GM12892 (cell line): ENCODE measurements at regions not wholly inside any gene's neighbourhood (a gene's known extent, or its start where the extent isn't known, plus 50 kb on each side); places are given as distances from the start of the nearest gene placed in this dataset.

Experiments
- POLR2AphosphoS5 ChIP-seq: IDR thresholded peaks from 2 replicates; pipeline ENCODE4 v1.6.1; 2011; ENCODE audit warnings: low read depth, low read length, control low read depth
- TAF1 ChIP-seq: IDR thresholded peaks from 2 replicates; pipeline ENCODE4 v1.6.1; 2011; ENCODE audit warnings: low read depth, mild to moderate bottlenecking, control low read depth, low read length, borderline replicate concordance

GRCh38 chr4:183807420-183808096, 97.5 kb upstream of the STOX2 start:
- TF ChIP-seq POLR2AphosphoS5 (no peak), TAF1 (no peak)
